K562 (cell line): ENCODE measurements at regions not wholly inside any gene's neighbourhood (a gene's known extent, or its start where the extent isn't known, plus 50 kb on each side); places are given as distances from the start of the nearest gene placed in this dataset.

Experiments used
- ATAC-seq: fragments of 200-7000 bp; cut with Tn5 transposase; 3 replicates; pipeline ENCODE4 v1.9.1; 2020; ENCODE audit warnings: moderate library complexity
- BruUV-seq: library from RNA; stranded (reverse); fragments of 400-500 nt; replicated peaks from 2 replicates; lab custom pipeline; 2021; lab: Mats Ljungman, UMichigan
- CTCF ChIA-PET: fragments of 300-600 bp; formaldehyde crosslinking; extraction: SDS; loops from one replicate; lab custom pipeline; 2021; ENCODE audit warnings: low intra/inter-chr PET ratio; lab: Yijun Ruan, JAX
- POLR2A ChIA-PET: fragments of 300-600, 350-650 bp; sonication (Branson Sonifier 250); formaldehyde crosslinking; extraction: SDS; loops from one replicate; lab custom pipeline; 2021; ENCODE audit warnings: antibody characterized with exemption, inconsistent platforms; lab: Yijun Ruan, JAX
- DNase-seq, 4 experiments: peaks; one replicate each; pipeline versions ENCODE4 v3.0.0 to v3.0.0-alpha.2; 2011 to 2018; ENCODE audit warnings: low spot score in 3 of 4, mixed read lengths in 3 of 4; ENCODE audit errors: extremely low read depth in 1 of 4
- FAIRE-seq: peaks from 2 replicates; lab custom pipeline; 2011; peaks lifted over from hg19 to GRCh38; lab: Jason Lieb, UNC
- H2AFZ ChIP-seq: 2 replicates; pipeline ENCODE4 v1.6.0; 2011; ENCODE audit warnings: low read depth, low read length, control low read depth, inconsistent platforms
- H3K27ac ChIP-seq: fragments of 200-600 bp; 3 replicates; pipeline ENCODE4 v1.8.0; 2011; ENCODE audit warnings: low read depth, mild to moderate bottlenecking, control low read depth, inconsistent platforms, low read length, moderate library complexity, mixed read lengths; ENCODE audit errors: extremely low read depth
- H3K27me3 ChIP-seq, 2 experiments: fragments of 300-600 bp in 1 of 2; 2 replicates in 1 of 2; 3 replicates in 1 of 2; pipeline versions ENCODE4 v1.6.0 to v1.8.0; 2011; ENCODE audit warnings: inconsistent platforms in 2 of 2, low read length in 2 of 2, mild to moderate bottlenecking in 1 of 2, mixed read lengths in 1 of 2, moderate library complexity in 1 of 2; ENCODE audit not compliant: control insufficient read depth in 2 of 2, insufficient read depth in 2 of 2
- H3K36me3 ChIP-seq: fragments of 300-600 bp; 3 replicates; pipeline ENCODE4 v1.8.0; 2011; ENCODE audit warnings: mild to moderate bottlenecking, low read length, inconsistent platforms; ENCODE audit not compliant: control insufficient read depth, insufficient read depth
- H3K4me1 ChIP-seq, 2 experiments: fragments of 200-600 bp in 1 of 2; replicated peaks in 1 of 2; 2 replicates in 1 of 2; 3 replicates in 1 of 2; pipeline versions ENCODE4 v1.5.1 to v1.8.0; 2011; ENCODE audit warnings: inconsistent platforms in 2 of 2, low read length in 2 of 2, mild to moderate bottlenecking in 1 of 2, mixed read lengths in 1 of 2, moderate library complexity in 1 of 2; ENCODE audit not compliant: control insufficient read depth in 2 of 2, insufficient read depth in 2 of 2
- H3K4me2 ChIP-seq: 2 replicates; pipeline ENCODE4 v1.6.1; 2011; ENCODE audit warnings: low read length, control low read depth, inconsistent platforms, mixed read lengths; ENCODE audit not compliant: insufficient read depth
- H3K4me3 ChIP-seq: fragments of 200-600 bp; sonication (generic), shearing (Covaris generic); 2 replicates; pipeline ENCODE4 v1.5.1; 2016; ENCODE audit warnings: control low read depth, inconsistent platforms
- H3K79me2 ChIP-seq: fragments of 200-600 bp; 3 replicates; pipeline ENCODE4 v1.8.0; 2011; ENCODE audit warnings: low read length, inconsistent platforms; ENCODE audit not compliant: control insufficient read depth, insufficient read depth
- H3K9ac ChIP-seq, 2 experiments: 2 replicates each; pipeline versions ENCODE4 v1.6.0 to v1.6.1; 2011; ENCODE audit warnings: low read depth in 2 of 2, low read length in 2 of 2, control low read depth in 1 of 2, inconsistent platforms in 1 of 2, mild to moderate bottlenecking in 1 of 2, mixed read lengths in 1 of 2; ENCODE audit not compliant: insufficient read depth in 1 of 2
- H3K9me1 ChIP-seq: one replicate; pipeline ENCODE4 v1.6.0; 2011; ENCODE audit warnings: inconsistent platforms, mild to moderate bottlenecking, low read length, moderate library complexity; ENCODE audit not compliant: control insufficient read depth, insufficient read depth
- H3K9me3 ChIP-seq: replicated peaks from 2 replicates; pipeline ENCODE4 v1.5.1; 2011; ENCODE audit warnings: low read depth, low read length, inconsistent platforms; ENCODE audit not compliant: control insufficient read depth, insufficient read depth
- H4K20me1 ChIP-seq: replicated peaks from 2 replicates; pipeline ENCODE4 v1.6.1; 2011; ENCODE audit warnings: low read length, inconsistent platforms, mixed read lengths; ENCODE audit not compliant: control insufficient read depth, insufficient read depth
- ARNT ChIP-seq, 2 experiments: fragments of 450-650 bp; IDR thresholded peaks; 2 replicates each; pipeline ENCODE4 v1.6.1; 2016; ENCODE audit warnings: mild to moderate bottlenecking in 1 of 2
- CBFB ChIP-seq: sonication (generic); formaldehyde crosslinking; IDR thresholded peaks from 2 replicates; pipeline ENCODE4 v1.4.0; 2020; ENCODE audit warnings: mild to moderate bottlenecking, missing genetic modification reagents
- EP400 ChIP-seq: fragments of 450-650 bp; IDR thresholded peaks from 2 replicates; pipeline ENCODE4 v1.6.1; 2017; ENCODE audit warnings: antibody characterized with exemption, mild to moderate bottlenecking, moderate library complexity
- FOXA1 ChIP-seq: fragments of 450-650 bp; IDR thresholded peaks from 2 replicates; pipeline ENCODE4 v1.6.1; 2016; ENCODE audit warnings: mild to moderate bottlenecking, borderline replicate concordance
- GTF2E2 ChIP-seq: fragments of 200-800 bp; sonication (Bioruptor generic); IDR thresholded peaks from 2 replicates; pipeline ENCODE4 v1.6.1; 2016; ENCODE audit warnings: missing genetic modification characterization, missing compliant biosample characterization
- HINFP ChIP-seq: fragments of 450-650 bp; conservative IDR thresholded peaks from 2 replicates; pipeline ENCODE4 v1.6.1; 2016; ENCODE audit warnings: missing genetic modification characterization, low read depth, mild to moderate bottlenecking, control low read depth, missing compliant biosample characterization
- KHSRP ChIP-seq: fragments of 450-650 bp; IDR thresholded peaks from 2 replicates; pipeline ENCODE4 v1.6.1; 2017
- KLF6 ChIP-seq: fragments of 250-450 bp; sonication (Bioruptor Pico); IDR thresholded peaks from 2 replicates; pipeline ENCODE4 v1.4.0; 2020; ENCODE audit warnings: mild to moderate bottlenecking, moderate library complexity, borderline replicate concordance
- NCOA4 ChIP-seq: fragments of 450-650 bp; IDR thresholded peaks from 2 replicates; pipeline ENCODE4 v1.6.1; 2018; ENCODE audit warnings: mild to moderate bottlenecking; ENCODE audit not compliant: partially characterized antibody
- NFXL1 ChIP-seq: fragments of 450-650 bp; formaldehyde crosslinking; IDR thresholded peaks from 2 replicates; pipeline ENCODE4 v1.4.0; 2021; ENCODE audit warnings: mild to moderate bottlenecking
- PCBP1 ChIP-seq: fragments of 200-400 bp; formaldehyde crosslinking; IDR thresholded peaks from 2 replicates; pipeline ENCODE4 v1.6.1; 2018; ENCODE audit warnings: mild to moderate bottlenecking, low read depth, low read length; ENCODE audit not compliant: poor library complexity, severe bottlenecking
- SRF ChIP-seq, 2 experiments: fragments of 250-450, 450-650 bp in 1 of 2; sonication (Bioruptor Pico) in 1 of 2; sonication (generic) in 1 of 2; formaldehyde crosslinking; IDR thresholded peaks; 2 replicates each; pipeline versions ENCODE4 v1.5.0 to v1.5.1; 2020 to 2022; ENCODE audit warnings: mild to moderate bottlenecking in 1 of 2, missing genetic modification reagents in 1 of 2
- SRSF1 ChIP-seq: fragments of 200-400 bp; formaldehyde crosslinking; IDR thresholded peaks from 2 replicates; pipeline ENCODE4 v1.6.1; 2017; ENCODE audit warnings: mild to moderate bottlenecking, low read depth, low read length, moderate library complexity
- TCF7L2 ChIP-seq: fragments of 150-350 bp; IDR thresholded peaks from 2 replicates; pipeline ENCODE4 v1.6.1; 2016; ENCODE audit warnings: low read depth, mild to moderate bottlenecking, low read length, moderate library complexity
- ZNF12 ChIP-seq: sonication (generic); formaldehyde crosslinking; IDR thresholded peaks from 2 replicates; pipeline ENCODE4 v1.4.0; 2020; ENCODE audit warnings: mild to moderate bottlenecking, missing genetic modification reagents
- ZNF133 ChIP-seq: fragments of 250-450 bp; sonication (Bioruptor Pico); IDR thresholded peaks from 2 replicates; pipeline ENCODE4 v1.4.0; 2020; ENCODE audit warnings: mild to moderate bottlenecking
- ZNF398 ChIP-seq: fragments of 250-450 bp; sonication (Bioruptor Pico); IDR thresholded peaks from 2 replicates; pipeline ENCODE4 v1.8.0; 2021; ENCODE audit warnings: moderate library complexity, mild to moderate bottlenecking, inconsistent platforms
- whole genome bisulfite sequencing: fragments of 100-300 bp; shearing (Covaris generic); methylation state at CpG from one replicate; pipeline ENCODE4 v1.1.6; 2016; ENCODE audit warnings: low coverage, mixed read lengths; ENCODE audit not compliant: insufficient coverage; ENCODE audit errors: missing lambda C conversion rate; 5-methylcytosine and 5-hydroxymethylcytosine counted together
- in situ Hi-C: fragments of 300-500 bp; cut with MboI; formaldehyde crosslinking; loops from 4 replicates; pipeline ENCODE4 v1.15.0; 2018; ENCODE audit warnings: inconsistent platforms, mixed read lengths
- intact Hi-C: fragments of 100-400 bp; cut with micrococcal nuclease; formaldehyde crosslinking; loops from 2 replicates; pipeline ENCODE4 v1.14.2; 2022

- no peak overlapping the region for H3K9ac ChIP-seq
- H4K20me1 ChIP-seq, result no peaks in the 10 kb centered on the region
- H3K36me3 ChIP-seq, result no peaks in the 10 kb centered on the region
- CTCF ChIA-PET, result no interaction called here
- H3K4me1 ChIP-seq, result no peaks in the 10 kb centered on the region; a peak in 1 of 5 replicates
- H3K9me3 ChIP-seq, result no peaks in the 10 kb centered on the region
- H3K9me1 ChIP-seq, result no peaks in the 10 kb centered on the region
- H3K4me3 ChIP-seq, result no peak overlapping the region
- no peak for ATAC-seq
- H3K4me2 ChIP-seq, result no peak overlapping the region
- no TSS peak for BruUV-seq
- no peaks in the 10 kb centered on the region for H3K79me2 ChIP-seq
- TF ChIP-seq ARNT (IDR thresholded peaks at IDR 0.05) (no peak), ZNF133 (CRISPR knock-in tag) (no peak), NCOA4 (no peak), NFXL1 (no peak), KLF6 (CRISPR knock-in tag) (no peak), FOXA1 (no peak), CBFB (no peak), KHSRP (no peak), GTF2E2 (tag) (no peak), EP400 (no peak), SRSF1 (no peak), PCBP1 (no peak), SRF (CRISPR knock-in tag; IDR thresholded peaks at IDR 0.05) (no peak), HINFP (tag) (no peak), ZNF12 (CRISPR knock-in tag) (no peak), TCF7L2 (no peak), ZNF398 (no peak)
- 0% methylated on average over 1 of the region's 5 CpGs for WGBS
- intact Hi-C loops, result no loop called here
- POLR2A ChIA-PET, result no interaction called here
- no peak overlapping the region for H2AFZ ChIP-seq
- H3K27ac ChIP-seq, result no peak overlapping the region
- in situ Hi-C loops, result no loop called here
- FAIRE-seq, result no peak
- no peak for DNase-seq
- H3K27me3 ChIP-seq, result no peaks in the 10 kb centered on the region; a peak in 1 of 5 replicates
These were observed 136.7 kb upstream of the SATB2 start for GRCh38 chr2:199594443-199594842.
